Neural progenitor cell (in vitro differentiated cells): ENCODE measurements at regions not wholly inside any gene's neighbourhood (a gene's known extent, or its start where the extent isn't known, plus 50 kb on each side); places are given as distances from the start of the nearest gene placed in this dataset.

Experiments
- DNase-seq: peaks from one replicate; pipeline ENCODE4 v3.0.0-alpha.2; 2016; ENCODE audit warnings: low spot score
- H2AFZ ChIP-seq: fragments of 200-600 bp; sonication (generic); replicated peaks from 2 replicates; pipeline ENCODE4 v1.6.1; 2016; ENCODE audit warnings: antibody characterized with exemption
- H3F3A ChIP-seq: fragments of 200-600 bp; sonication (generic); 2 replicates; pipeline ENCODE4 v1.6.1; 2016; ENCODE audit warnings: antibody characterized with exemption, low read depth
- H3K27ac ChIP-seq: fragments of 200-600 bp; sonication (generic); 2 replicates; pipeline ENCODE4 v1.5.1; 2016; ENCODE audit warnings: mild to moderate bottlenecking
- H3K27me3 ChIP-seq: fragments of 200-600 bp; sonication (generic); 2 replicates; pipeline ENCODE4 v1.6.1; 2016; ENCODE audit warnings: mild to moderate bottlenecking, moderate library complexity
- H3K36me3 ChIP-seq: fragments of 200-600 bp; sonication (generic); 2 replicates; pipeline ENCODE4 v1.5.1; 2016
- H3K4me1 ChIP-seq: fragments of 200-600 bp; sonication (generic); 2 replicates; pipeline ENCODE4 v1.6.1; 2016; ENCODE audit warnings: mixed run types
- H3K4me2 ChIP-seq: fragments of 200-600 bp; sonication (generic); 2 replicates; pipeline ENCODE4 v1.6.1; 2016
- H3K4me3 ChIP-seq: fragments of 200-600 bp; sonication (generic); 2 replicates; pipeline ENCODE4 v1.5.1; 2016
- H3K79me2 ChIP-seq: fragments of 200-600 bp; sonication (generic); 2 replicates; pipeline ENCODE4 v1.6.1; 2016; ENCODE audit warnings: low read depth
- H3K9ac ChIP-seq: fragments of 200-600 bp; sonication (generic); 2 replicates; pipeline ENCODE4 v1.6.1; 2016
- H3K9me3 ChIP-seq: fragments of 200-600 bp; sonication (generic); 2 replicates; pipeline ENCODE4 v1.5.1; 2016; ENCODE audit warnings: low read depth
- H4K20me1 ChIP-seq: fragments of 200-600 bp; sonication (generic); 2 replicates; pipeline ENCODE4 v1.6.1; 2016; ENCODE audit warnings: low read depth
- H3K27ac Mint-ChIP-seq: 3 replicates; pipeline ENCODE4 v1.8.0; 2021; ENCODE audit warnings: mixed read lengths
- H3K27me3 Mint-ChIP-seq: 2 replicates; pipeline ENCODE4 v1.8.0; 2022; ENCODE audit warnings: low read depth, mild to moderate bottlenecking, inconsistent platforms, moderate library complexity, mixed read lengths; ENCODE audit not compliant: insufficient read depth
- H3K36me3 Mint-ChIP-seq: 3 replicates; pipeline ENCODE4 v1.8.0; 2021; ENCODE audit warnings: mixed read lengths
- H3K4me1 Mint-ChIP-seq: 3 replicates; pipeline ENCODE4 v1.8.0; 2021; ENCODE audit warnings: mixed read lengths
- H3K4me3 Mint-ChIP-seq: 3 replicates; pipeline ENCODE4 v1.8.0; 2021; ENCODE audit warnings: mild to moderate bottlenecking, moderate library complexity, mixed read lengths
- H3K9me3 Mint-ChIP-seq: 3 replicates; pipeline ENCODE4 v1.8.0; 2020; ENCODE audit warnings: mixed read lengths
- EZH2 ChIP-seq: fragments of 200-600 bp; sonication (generic); IDR thresholded peaks from 2 replicates; pipeline ENCODE4 v1.6.1; 2017; ENCODE audit warnings: antibody characterized with exemption, mild to moderate bottlenecking, moderate library complexity
- EZH2phosphoT487 ChIP-seq: fragments of 200-600 bp; sonication (generic); IDR thresholded peaks from 2 replicates; pipeline ENCODE4 v1.6.1; 2017; ENCODE audit warnings: antibody characterized with exemption
- TF ChIP-seq, protein P1 (sequence below): fragments of 200-600 bp; sonication (generic); IDR thresholded peaks from 2 replicates; pipeline ENCODE4 v1.5.1; 2017; ENCODE audit warnings: antibody characterized with exemption, mild to moderate bottlenecking

DNA sequence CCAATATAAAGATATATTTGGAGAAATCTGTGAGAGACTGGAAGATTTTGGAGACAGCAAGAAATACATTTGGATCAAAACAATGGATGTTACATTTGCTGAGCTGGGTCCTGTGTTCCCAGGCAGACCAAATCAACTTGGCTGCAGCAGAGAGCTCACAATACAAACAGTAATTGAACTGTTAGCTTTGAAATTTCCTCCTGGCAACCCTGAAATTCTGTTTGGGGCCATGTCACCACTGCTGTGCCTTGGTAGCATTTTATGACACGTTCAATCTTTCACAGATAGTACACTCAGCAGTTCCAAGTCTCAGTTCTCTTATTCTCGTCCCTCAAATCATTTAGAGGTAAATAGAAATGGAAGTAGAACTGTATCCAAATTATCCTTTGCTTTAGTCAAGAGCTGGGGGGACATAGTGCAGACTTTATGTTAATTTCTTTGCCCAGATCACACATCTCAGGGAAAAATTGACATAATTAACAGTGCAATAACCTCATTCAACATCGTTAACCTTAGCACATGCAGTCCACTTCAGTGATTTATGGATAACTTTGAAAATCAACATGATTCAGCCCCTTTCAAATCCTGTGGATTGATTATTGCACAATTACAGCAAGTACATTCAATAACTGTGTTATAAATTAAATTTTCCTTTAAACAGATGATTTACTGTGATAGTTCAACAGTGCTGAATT is 277.4 kb upstream of the MC4R start:
- Histone ChIP-seq H3F3A (no peaks in the 10 kb centered on the region), H3K27me3 (no peaks in the 10 kb centered on the region), H2AFZ (no peak overlapping the region), H3K9ac (no peak overlapping the region), H3K4me1 (no peaks in the 10 kb centered on the region), H3K27ac (no peak overlapping the region), H3K9me3 (no peaks in the 10 kb centered on the region), H4K20me1 (no peaks in the 10 kb centered on the region), H3K4me2 (no peak overlapping the region), H3K36me3 (no peaks in the 10 kb centered on the region), H3K4me3 (no peak overlapping the region), H3K79me2 (no peaks in the 10 kb centered on the region)
- no peak overlapping the region for H3K27ac Mint-ChIP-seq
- no peak for DNase-seq
- H3K9me3 Mint-ChIP-seq = no peaks in the 10 kb centered on the region
- H3K4me3 Mint-ChIP-seq = no peak overlapping the region
- no peaks in the 10 kb centered on the region for H3K36me3 Mint-ChIP-seq
- no peaks in the 10 kb centered on the region for H3K27me3 Mint-ChIP-seq
- TF ChIP-seq EZH2 (no peak), EZH2phosphoT487 (no peak)
- TF ChIP-seq, protein P1, sequence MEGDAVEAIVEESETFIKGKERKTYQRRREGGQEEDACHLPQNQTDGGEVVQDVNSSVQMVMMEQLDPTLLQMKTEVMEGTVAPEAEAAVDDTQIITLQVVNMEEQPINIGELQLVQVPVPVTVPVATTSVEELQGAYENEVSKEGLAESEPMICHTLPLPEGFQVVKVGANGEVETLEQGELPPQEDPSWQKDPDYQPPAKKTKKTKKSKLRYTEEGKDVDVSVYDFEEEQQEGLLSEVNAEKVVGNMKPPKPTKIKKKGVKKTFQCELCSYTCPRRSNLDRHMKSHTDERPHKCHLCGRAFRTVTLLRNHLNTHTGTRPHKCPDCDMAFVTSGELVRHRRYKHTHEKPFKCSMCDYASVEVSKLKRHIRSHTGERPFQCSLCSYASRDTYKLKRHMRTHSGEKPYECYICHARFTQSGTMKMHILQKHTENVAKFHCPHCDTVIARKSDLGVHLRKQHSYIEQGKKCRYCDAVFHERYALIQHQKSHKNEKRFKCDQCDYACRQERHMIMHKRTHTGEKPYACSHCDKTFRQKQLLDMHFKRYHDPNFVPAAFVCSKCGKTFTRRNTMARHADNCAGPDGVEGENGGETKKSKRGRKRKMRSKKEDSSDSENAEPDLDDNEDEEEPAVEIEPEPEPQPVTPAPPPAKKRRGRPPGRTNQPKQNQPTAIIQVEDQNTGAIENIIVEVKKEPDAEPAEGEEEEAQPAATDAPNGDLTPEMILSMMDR = no peak
- peaks cover 10% of the 10 kb centered on the region for H3K4me1 Mint-ChIP-seq

DNA sequence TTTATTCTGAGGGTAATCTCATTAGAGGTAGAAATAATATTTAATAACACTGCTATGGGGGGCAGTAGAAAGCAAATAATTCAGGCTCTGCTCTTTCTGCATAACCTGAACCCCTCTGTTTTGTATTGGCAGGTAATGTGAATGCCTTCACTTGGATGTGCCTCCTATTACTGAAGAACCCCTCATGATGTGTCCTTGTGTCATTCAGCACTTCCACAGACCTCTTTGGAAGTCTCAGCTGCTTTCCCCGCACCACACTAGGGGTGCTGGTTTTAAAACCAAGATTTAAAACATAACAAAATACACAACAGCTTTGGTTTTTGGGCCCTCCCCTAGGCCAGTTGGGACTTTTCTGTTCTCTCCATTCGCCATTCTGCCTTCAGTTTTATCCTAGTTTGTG is 281.7 kb upstream of the MC4R start:
- Mint-ChIP-seq H3K27me3 (no peaks in the 10 kb centered on the region), H3K27ac (no peak overlapping the region), H3K36me3 (no peaks in the 10 kb centered on the region), H3K4me3 (no peak overlapping the region), H3K9me3 (no peaks in the 10 kb centered on the region), H3K4me1 (peaks cover 7% of the 10 kb centered on the region)
- Histone ChIP-seq H3K36me3 (no peaks in the 10 kb centered on the region), H3K4me2 (no peak overlapping the region), H3K27me3 (no peaks in the 10 kb centered on the region), H3K27ac (no peak overlapping the region), H3K9ac (no peak overlapping the region), H4K20me1 (no peaks in the 10 kb centered on the region), H3F3A (no peaks in the 10 kb centered on the region), H3K4me1 (no peaks in the 10 kb centered on the region), H3K4me3 (no peak overlapping the region), H2AFZ (no peak overlapping the region), H3K9me3 (no peaks in the 10 kb centered on the region), H3K79me2 (no peaks in the 10 kb centered on the region)
- no peak for TF ChIP-seq EZH2phosphoT487
- TF ChIP-seq, protein P1 = no peak
- no peak for TF ChIP-seq EZH2
- no peak for DNase-seq

DNA sequence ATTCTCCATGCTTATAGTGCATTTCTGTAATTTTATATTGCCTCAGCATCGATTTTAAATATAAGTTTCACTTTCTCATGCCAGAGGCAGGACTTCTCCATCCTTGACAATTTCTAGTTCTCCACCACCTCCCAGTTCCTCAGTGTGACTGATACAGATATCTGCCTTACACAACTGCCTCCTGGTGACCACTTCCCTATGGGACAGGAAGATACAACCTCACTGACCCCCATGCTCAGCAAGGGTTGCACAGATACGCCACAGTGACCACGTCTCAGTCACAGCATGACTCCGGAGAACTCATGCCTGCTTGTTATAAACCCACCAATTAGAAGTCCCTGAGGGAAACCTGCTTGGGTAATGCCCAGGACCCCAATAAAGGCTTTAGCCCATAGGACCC is 284.0 kb upstream of the MC4R start:
- Histone ChIP-seq H3K27ac (no peak overlapping the region), H4K20me1 (no peaks in the 10 kb centered on the region), H3K4me2 (no peak overlapping the region), H3F3A (no peaks in the 10 kb centered on the region), H3K79me2 (no peaks in the 10 kb centered on the region), H3K9ac (no peak overlapping the region), H3K4me3 (no peak overlapping the region), H3K27me3 (no peaks in the 10 kb centered on the region), H3K36me3 (no peaks in the 10 kb centered on the region), H3K4me1 (no peaks in the 10 kb centered on the region), H3K9me3 (no peaks in the 10 kb centered on the region), H2AFZ (no peak overlapping the region)
- Mint-ChIP-seq H3K4me1 (no peaks in the 10 kb centered on the region), H3K27me3 (no peaks in the 10 kb centered on the region), H3K36me3 (no peaks in the 10 kb centered on the region), H3K9me3 (no peaks in the 10 kb centered on the region), H3K27ac (no peak overlapping the region), H3K4me3 (no peak overlapping the region)
- DNase-seq = no peak
- TF ChIP-seq EZH2phosphoT487 (no peak), EZH2 (no peak)
- TF ChIP-seq, protein P1 = no peak
